GM23338 (cell line): ENCODE measurements at regions not wholly inside any gene's neighbourhood (a gene's known extent, or its start where the extent isn't known, plus 50 kb on each side); places are given as distances from the start of the nearest gene placed in this dataset.

Source experiments
- ATAC-seq: fragments of 200-7000 bp; cut with Tn5 transposase; 3 replicates; pipeline ENCODE4 v1.9.1; 2020
- DNase-seq: peaks from one replicate; pipeline ENCODE4 v3.0.0-alpha.2; 2015; ENCODE audit warnings: low spot score
- H2AFZ ChIP-seq: fragments of 200-600 bp; sonication (generic); 2 replicates; pipeline ENCODE4 v1.8.0; 2016; ENCODE audit warnings: antibody characterized with exemption, mild to moderate bottlenecking, moderate library complexity
- H3F3A ChIP-seq: fragments of 200-600 bp; sonication (generic); replicated peaks from 2 replicates; pipeline ENCODE4 v1.8.0; 2017; ENCODE audit warnings: antibody characterized with exemption, mixed run types, low read depth
- H3K27ac ChIP-seq: fragments of 200-600 bp; sonication (generic); 2 replicates; pipeline ENCODE4 v1.6.1; 2016; ENCODE audit warnings: low read depth
- H3K27me3 ChIP-seq: fragments of 200-600 bp; sonication (generic); 2 replicates; pipeline ENCODE4 v1.8.0; 2016; ENCODE audit warnings: mild to moderate bottlenecking, mixed run types, moderate library complexity; ENCODE audit not compliant: insufficient read depth
- H3K36me3 ChIP-seq: fragments of 200-600 bp; sonication (generic); 2 replicates; pipeline ENCODE4 v1.8.0; 2016; ENCODE audit warnings: mild to moderate bottlenecking; ENCODE audit not compliant: insufficient read depth
- H3K4me1 ChIP-seq: fragments of 200-600 bp; sonication (generic); 2 replicates; pipeline ENCODE4 v1.8.0; 2016; ENCODE audit warnings: mild to moderate bottlenecking, moderate library complexity; ENCODE audit not compliant: insufficient read depth
- H3K4me2 ChIP-seq: fragments of 200-600 bp; sonication (generic); 2 replicates; pipeline ENCODE4 v1.7.1; 2017; ENCODE audit warnings: mixed run types
- H3K4me3 ChIP-seq: fragments of 200-600 bp; sonication (generic); 2 replicates; pipeline ENCODE4 v1.6.1; 2016; ENCODE audit warnings: mixed run types
- H3K79me2 ChIP-seq: fragments of 200-600 bp; sonication (generic); replicated peaks from 2 replicates; pipeline ENCODE4 v1.8.0; 2017; ENCODE audit warnings: mild to moderate bottlenecking; ENCODE audit not compliant: insufficient read depth
- H3K9me2 ChIP-seq: fragments of 200-600 bp; sonication (generic); 2 replicates; pipeline ENCODE4 v1.8.0; 2017; ENCODE audit not compliant: insufficient read depth
- H4K20me1 ChIP-seq: fragments of 200-600 bp; sonication (generic); replicated peaks from 2 replicates; pipeline ENCODE4 v1.8.0; 2017; ENCODE audit warnings: mild to moderate bottlenecking; ENCODE audit not compliant: insufficient read depth
- H3K27ac Mint-ChIP-seq: 2 replicates; pipeline ENCODE4 v1.8.0; 2020; ENCODE audit warnings: inconsistent platforms, mild to moderate bottlenecking, moderate library complexity, mixed read lengths
- H3K27me3 Mint-ChIP-seq: 3 replicates; pipeline ENCODE4 v1.8.0; 2022; ENCODE audit warnings: low read depth, mild to moderate bottlenecking, moderate library complexity, mixed read lengths, inconsistent platforms; ENCODE audit not compliant: insufficient read depth, poor library complexity
- H3K36me3 Mint-ChIP-seq: 3 replicates; pipeline ENCODE4 v1.8.0; 2021; ENCODE audit warnings: low read depth, mild to moderate bottlenecking, inconsistent platforms, moderate library complexity, mixed read lengths
- H3K4me1 Mint-ChIP-seq: 3 replicates; pipeline ENCODE4 v1.8.0; 2020; ENCODE audit warnings: mild to moderate bottlenecking, inconsistent platforms, mixed read lengths
- H3K4me3 Mint-ChIP-seq: 3 replicates; pipeline ENCODE4 v1.8.0; 2021; ENCODE audit warnings: moderate library complexity, mild to moderate bottlenecking, inconsistent platforms, mixed read lengths
- H3K9me3 Mint-ChIP-seq: 3 replicates; pipeline ENCODE4 v1.8.0; 2020; ENCODE audit warnings: moderate library complexity, mild to moderate bottlenecking, inconsistent platforms, mixed read lengths
- CREB1 ChIP-seq: fragments of 250-450 bp; sonication (Bioruptor Pico); IDR thresholded peaks from 2 replicates; pipeline ENCODE4 v1.5.0; 2020; ENCODE audit warnings: low read depth, mild to moderate bottlenecking, moderate library complexity
- ETS1 ChIP-seq: IDR thresholded peaks from 2 replicates; pipeline ENCODE4 v1.6.1; 2016; ENCODE audit warnings: antibody characterized with exemption
- EZH2 ChIP-seq: fragments of 200-600 bp; sonication (generic); IDR thresholded peaks from one replicate; pipeline ENCODE4 v1.8.0; 2017; ENCODE audit warnings: antibody characterized with exemption, mild to moderate bottlenecking, low read depth; ENCODE audit not compliant: unreplicated experiment
- JUNB ChIP-seq: IDR thresholded peaks from one replicate; pipeline ENCODE4 v1.6.1; 2016; ENCODE audit warnings: antibody characterized with exemption; ENCODE audit not compliant: unreplicated experiment
- POLR2AphosphoS5 ChIP-seq: IDR thresholded peaks from 2 replicates; pipeline ENCODE4 v1.6.1; 2016; ENCODE audit warnings: antibody characterized with exemption, low read depth
- STAT1 ChIP-seq: IDR thresholded peaks from one replicate; pipeline ENCODE4 v1.6.1; 2016; ENCODE audit warnings: antibody characterized with exemption; ENCODE audit not compliant: unreplicated experiment
- ZNF114 ChIP-seq: fragments of 250-450 bp; sonication (Bioruptor Pico); IDR thresholded peaks from 2 replicates; pipeline ENCODE4 v1.5.0; 2020; ENCODE audit warnings: mild to moderate bottlenecking, moderate library complexity
- ZNF331 ChIP-seq: fragments of 250-450 bp; sonication (Bioruptor Pico); IDR thresholded peaks from 2 replicates; pipeline ENCODE4 v1.5.0; 2020; ENCODE audit warnings: low read depth, mild to moderate bottlenecking, moderate library complexity
- TF ChIP-seq, protein P1 (sequence below): IDR thresholded peaks from one replicate; pipeline ENCODE4 v1.6.1; 2018; ENCODE audit warnings: antibody characterized with exemption; ENCODE audit not compliant: unreplicated experiment
- TF ChIP-seq, protein P2 (sequence below), 2 experiments: fragments of 200-600 bp in 1 of 2; sonication (generic) in 1 of 2; conservative IDR thresholded peaks; 2 replicates each; pipeline versions ENCODE4 v1.5.1 to v1.6.1; 2016 to 2017; ENCODE audit warnings: antibody characterized with exemption in 2 of 2, low read depth in 2 of 2, mild to moderate bottlenecking in 2 of 2, moderate library complexity in 1 of 2

- TF ChIP-seq, protein P1, sequence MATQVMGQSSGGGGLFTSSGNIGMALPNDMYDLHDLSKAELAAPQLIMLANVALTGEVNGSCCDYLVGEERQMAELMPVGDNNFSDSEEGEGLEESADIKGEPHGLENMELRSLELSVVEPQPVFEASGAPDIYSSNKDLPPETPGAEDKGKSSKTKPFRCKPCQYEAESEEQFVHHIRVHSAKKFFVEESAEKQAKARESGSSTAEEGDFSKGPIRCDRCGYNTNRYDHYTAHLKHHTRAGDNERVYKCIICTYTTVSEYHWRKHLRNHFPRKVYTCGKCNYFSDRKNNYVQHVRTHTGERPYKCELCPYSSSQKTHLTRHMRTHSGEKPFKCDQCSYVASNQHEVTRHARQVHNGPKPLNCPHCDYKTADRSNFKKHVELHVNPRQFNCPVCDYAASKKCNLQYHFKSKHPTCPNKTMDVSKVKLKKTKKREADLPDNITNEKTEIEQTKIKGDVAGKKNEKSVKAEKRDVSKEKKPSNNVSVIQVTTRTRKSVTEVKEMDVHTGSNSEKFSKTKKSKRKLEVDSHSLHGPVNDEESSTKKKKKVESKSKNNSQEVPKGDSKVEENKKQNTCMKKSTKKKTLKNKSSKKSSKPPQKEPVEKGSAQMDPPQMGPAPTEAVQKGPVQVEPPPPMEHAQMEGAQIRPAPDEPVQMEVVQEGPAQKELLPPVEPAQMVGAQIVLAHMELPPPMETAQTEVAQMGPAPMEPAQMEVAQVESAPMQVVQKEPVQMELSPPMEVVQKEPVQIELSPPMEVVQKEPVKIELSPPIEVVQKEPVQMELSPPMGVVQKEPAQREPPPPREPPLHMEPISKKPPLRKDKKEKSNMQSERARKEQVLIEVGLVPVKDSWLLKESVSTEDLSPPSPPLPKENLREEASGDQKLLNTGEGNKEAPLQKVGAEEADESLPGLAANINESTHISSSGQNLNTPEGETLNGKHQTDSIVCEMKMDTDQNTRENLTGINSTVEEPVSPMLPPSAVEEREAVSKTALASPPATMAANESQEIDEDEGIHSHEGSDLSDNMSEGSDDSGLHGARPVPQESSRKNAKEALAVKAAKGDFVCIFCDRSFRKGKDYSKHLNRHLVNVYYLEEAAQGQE, result no peak
- TF ChIP-seq EZH2, result no peak
- Mint-ChIP-seq H3K4me1 (peaks cover 5% of the 10 kb centered on the region; the same call in 2 of the 3 replicates), H3K27me3 (peaks cover 1% of the 10 kb centered on the region), H3K9me3 (no peaks in the 10 kb centered on the region), H3K27ac (no peak overlapping the region), H3K4me3 (no peak overlapping the region), H3K36me3 (no peaks in the 10 kb centered on the region)
- H3K9me2 ChIP-seq, result 0 out of 2 replicates have a peak, but pooled peaks cover 5% of the 10 kb centered on the region
- H3K36me3 ChIP-seq, result no peaks in the 10 kb centered on the region
- H3K4me2 ChIP-seq, result no peak overlapping the region
- ATAC-seq, result no peak
- no peak for DNase-seq
- no peaks in the 10 kb centered on the region for H3K27me3 ChIP-seq
- H2AFZ ChIP-seq, result no peak overlapping the region
- H4K20me1 ChIP-seq, result no peaks in the 10 kb centered on the region
- no peaks in the 10 kb centered on the region for H3F3A ChIP-seq
- H3K79me2 ChIP-seq, result no peaks in the 10 kb centered on the region
- no peak overlapping the region for H3K4me3 ChIP-seq
- no peaks in the 10 kb centered on the region for H3K4me1 ChIP-seq
- no peak overlapping the region for H3K27ac ChIP-seq
Measured at GRCh38 chrX:10990418-10990817, 120.7 kb upstream of the HCCS start.

DNA sequence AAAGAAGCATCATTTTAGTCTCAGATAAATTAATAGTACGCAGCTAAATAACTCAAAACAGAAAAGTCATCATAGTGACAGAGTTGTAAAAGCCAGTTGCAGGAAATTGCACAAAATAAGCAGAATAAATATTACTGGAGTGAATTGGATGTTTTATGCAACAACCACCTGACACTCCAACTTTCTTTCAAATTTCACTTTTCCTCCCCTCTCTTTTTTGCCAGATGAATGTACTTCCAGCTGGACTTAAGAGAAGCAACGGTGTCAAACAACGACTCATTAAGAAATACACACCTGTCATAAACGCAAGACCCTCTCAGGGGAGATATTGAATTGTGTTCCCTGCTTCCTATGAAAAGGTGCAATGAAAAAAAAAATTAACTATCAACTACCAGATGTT lies 120.2 kb upstream of the HCCS start:
- H3K27ac Mint-ChIP-seq, result no peak overlapping the region
- no peaks in the 10 kb centered on the region for H3K36me3 Mint-ChIP-seq
- no peaks in the 10 kb centered on the region for H3K4me1 ChIP-seq
- H3K9me3 Mint-ChIP-seq, result no peaks in the 10 kb centered on the region
- H3K27me3 Mint-ChIP-seq, result peaks cover 1% of the 10 kb centered on the region
- ATAC-seq (no peak), DNase-seq (no peak)
- no peaks in the 10 kb centered on the region for H4K20me1 ChIP-seq
- H3K4me3 ChIP-seq, result no peak overlapping the region
- no peaks in the 10 kb centered on the region for H3F3A ChIP-seq
- H3K27me3 ChIP-seq, result no peaks in the 10 kb centered on the region
- no peaks in the 10 kb centered on the region for H3K79me2 ChIP-seq
- H3K4me2 ChIP-seq, result no peak overlapping the region
- no peak overlapping the region for H3K4me3 Mint-ChIP-seq
- no peak overlapping the region for H2AFZ ChIP-seq
- no peaks in the 10 kb centered on the region for H3K36me3 ChIP-seq
- H3K9me2 ChIP-seq, result 0 out of 2 replicates have a peak, but pooled peaks cover 5% of the 10 kb centered on the region
- H3K27ac ChIP-seq, result no peak overlapping the region
- H3K4me1 Mint-ChIP-seq, result peaks cover 5% of the 10 kb centered on the region; the same call in 2 of the 3 replicates
- TF ChIP-seq POLR2AphosphoS5, result no peak
- TF ChIP-seq JUNB, result no peak
- TF ChIP-seq ETS1, result no peak
- no peak for TF ChIP-seq STAT1
- TF ChIP-seq, protein P1, result no peak
- TF ChIP-seq, protein P2, sequence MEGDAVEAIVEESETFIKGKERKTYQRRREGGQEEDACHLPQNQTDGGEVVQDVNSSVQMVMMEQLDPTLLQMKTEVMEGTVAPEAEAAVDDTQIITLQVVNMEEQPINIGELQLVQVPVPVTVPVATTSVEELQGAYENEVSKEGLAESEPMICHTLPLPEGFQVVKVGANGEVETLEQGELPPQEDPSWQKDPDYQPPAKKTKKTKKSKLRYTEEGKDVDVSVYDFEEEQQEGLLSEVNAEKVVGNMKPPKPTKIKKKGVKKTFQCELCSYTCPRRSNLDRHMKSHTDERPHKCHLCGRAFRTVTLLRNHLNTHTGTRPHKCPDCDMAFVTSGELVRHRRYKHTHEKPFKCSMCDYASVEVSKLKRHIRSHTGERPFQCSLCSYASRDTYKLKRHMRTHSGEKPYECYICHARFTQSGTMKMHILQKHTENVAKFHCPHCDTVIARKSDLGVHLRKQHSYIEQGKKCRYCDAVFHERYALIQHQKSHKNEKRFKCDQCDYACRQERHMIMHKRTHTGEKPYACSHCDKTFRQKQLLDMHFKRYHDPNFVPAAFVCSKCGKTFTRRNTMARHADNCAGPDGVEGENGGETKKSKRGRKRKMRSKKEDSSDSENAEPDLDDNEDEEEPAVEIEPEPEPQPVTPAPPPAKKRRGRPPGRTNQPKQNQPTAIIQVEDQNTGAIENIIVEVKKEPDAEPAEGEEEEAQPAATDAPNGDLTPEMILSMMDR (conservative IDR thresholded peaks at IDR 0.05; ENCODE audit: low read depth in 2 of 2), result no peak
- TF ChIP-seq EZH2, result no peak
- TF ChIP-seq ZNF114, result no peak
- TF ChIP-seq CREB1, result no peak
- no peak for TF ChIP-seq ZNF331 (CRISPR knock-in tag)
